HUDEP-2 (cell line): ENCODE measurements at regions not wholly inside any gene's neighbourhood (a gene's known extent, or its start where the extent isn't known, plus 50 kb on each side); places are given as distances from the start of the nearest gene placed in this dataset.
"Not testable (repeated sequence)": the region's sequence is repeated elsewhere in the genome, so short reads cannot be mapped to it uniquely, and the experiment has no call there.

Source experiments
- DNase-seq, 76 experiments: peaks; one replicate each; lab custom pipeline; 2025; ENCODE audit not compliant: unreplicated experiment in 76 of 76; lab: John Stamatoyannopoulos, UW

GRCh38 chr1:185517808-185518419 lies 200.9 kb upstream of the IVNS1ABP start:
- DNase-seq, result no peak

- not testable (repeated sequence) for DNase-seq
These were observed 200.3 kb upstream of the IVNS1ABP start for GRCh38 chr1:185517301-185517700.

- no peak for DNase-seq
These were observed 198.7 kb upstream of the IVNS1ABP start for GRCh38 chr1:185515696-185516095.

GRCh38 chr1:185514311-185514710 lies 197.3 kb upstream of the IVNS1ABP start:
- DNase-seq, result no peak

GRCh38 chr1:185512442-185512841 lies 195.4 kb upstream of the IVNS1ABP start:
- no peak for DNase-seq

GRCh38 chr1:185501099-185501498 lies 184.1 kb upstream of the IVNS1ABP start:
- DNase-seq, result no peak

- no peak for DNase-seq
These were observed 183.1 kb upstream of the IVNS1ABP start for GRCh38 chr1:185500001-185500626.

- DNase-seq, result no peak
These were observed 181.2 kb upstream of the IVNS1ABP start for GRCh38 chr1:185498207-185498606.

GRCh38 chr1:185497177-185497576 lies 180.1 kb upstream of the IVNS1ABP start:
- no peak for DNase-seq

- DNase-seq, result no peak
These were observed 178.9 kb upstream of the IVNS1ABP start for GRCh38 chr1:185495898-185496297.

GRCh38 chr1:185495007-185495406 lies 178.0 kb upstream of the IVNS1ABP start:
- DNase-seq, result no peak

GRCh38 chr1:185492089-185492825 lies 175.2 kb upstream of the IVNS1ABP start:
- no peak for DNase-seq

- no peak for DNase-seq
These were observed 174.6 kb upstream of the IVNS1ABP start for GRCh38 chr1:185491604-185492003.

GRCh38 chr1:185490924-185491323 lies 173.9 kb upstream of the IVNS1ABP start:
- DNase-seq, result no peak

GRCh38 chr1:185489406-185489805 lies 172.4 kb upstream of the IVNS1ABP start:
- DNase-seq, result no peak

- DNase-seq, result no peak
These were observed 171.8 kb upstream of the IVNS1ABP start for GRCh38 chr1:185488808-185489207.

- DNase-seq, result no peak
These were observed 170.9 kb upstream of the IVNS1ABP start for GRCh38 chr1:185487936-185488335.

GRCh38 chr1:185487026-185487425 lies 170.0 kb upstream of the IVNS1ABP start:
- DNase-seq, result no peak

- DNase-seq, result no peak
These were observed 169.3 kb upstream of the IVNS1ABP start for GRCh38 chr1:185486346-185486745.

- DNase-seq, result peak in 2 of 76 experiments; percentile 1 to 4
These were observed 166.8 kb upstream of the IVNS1ABP start for GRCh38 chr1:185483664-185484450.

- no peak for DNase-seq
These were observed 166.2 kb upstream of the IVNS1ABP start for GRCh38 chr1:185483217-185483616.
